Endothelial cell (in vitro differentiated cells): ENCODE measurements at regions not wholly inside any gene's neighbourhood (a gene's known extent, or its start where the extent isn't known, plus 50 kb on each side); places are given as distances from the start of the nearest gene placed in this dataset.

Experiments
- DNase-seq: peaks from one replicate; pipeline ENCODE4 v3.0.0; 2021; ENCODE audit warnings: low spot score
- H3K27ac Mint-ChIP-seq: one replicate; pipeline ENCODE4 v1.8.0; 2021; ENCODE audit warnings: mixed read lengths, inconsistent platforms; ENCODE audit not compliant: unreplicated experiment
- H3K27me3 Mint-ChIP-seq: one replicate; pipeline ENCODE4 v1.8.0; 2021; ENCODE audit warnings: mild to moderate bottlenecking, moderate library complexity, mixed read lengths, inconsistent platforms; ENCODE audit not compliant: unreplicated experiment
- H3K36me3 Mint-ChIP-seq: one replicate; pipeline ENCODE4 v1.8.0; 2021; ENCODE audit warnings: mild to moderate bottlenecking, low read depth, mixed read lengths, inconsistent platforms; ENCODE audit not compliant: unreplicated experiment
- H3K4me1 Mint-ChIP-seq: one replicate; pipeline ENCODE4 v1.8.0; 2021; ENCODE audit warnings: mild to moderate bottlenecking, mixed read lengths, inconsistent platforms; ENCODE audit not compliant: unreplicated experiment
- H3K4me3 Mint-ChIP-seq: one replicate; pipeline ENCODE4 v1.8.0; 2021; ENCODE audit warnings: mild to moderate bottlenecking, mixed read lengths, inconsistent platforms; ENCODE audit not compliant: unreplicated experiment
- H3K9me3 Mint-ChIP-seq: one replicate; pipeline ENCODE4 v1.8.0; 2021; ENCODE audit warnings: mixed read lengths, inconsistent platforms; ENCODE audit not compliant: unreplicated experiment
- TF ChIP-seq, protein P1 (sequence below): fragments of 200-600 bp; sonication (generic); IDR thresholded peaks from one replicate; pipeline ENCODE4 v1.5.0; 2021; ENCODE audit warnings: antibody characterized with exemption; ENCODE audit not compliant: unreplicated experiment

GRCh38 chr5:44974813-44975212, 166.1 kb downstream of the MRPS30 start:
- no peak for DNase-seq
- Mint-ChIP-seq H3K27ac (no peak overlapping the region), H3K4me1 (no peaks in the 10 kb centered on the region), H3K9me3 (peaks cover 4% of the 10 kb centered on the region), H3K27me3 (peaks cover 2% of the 10 kb centered on the region), H3K4me3 (no peak overlapping the region), H3K36me3 (no peaks in the 10 kb centered on the region)
- TF ChIP-seq, protein P1, sequence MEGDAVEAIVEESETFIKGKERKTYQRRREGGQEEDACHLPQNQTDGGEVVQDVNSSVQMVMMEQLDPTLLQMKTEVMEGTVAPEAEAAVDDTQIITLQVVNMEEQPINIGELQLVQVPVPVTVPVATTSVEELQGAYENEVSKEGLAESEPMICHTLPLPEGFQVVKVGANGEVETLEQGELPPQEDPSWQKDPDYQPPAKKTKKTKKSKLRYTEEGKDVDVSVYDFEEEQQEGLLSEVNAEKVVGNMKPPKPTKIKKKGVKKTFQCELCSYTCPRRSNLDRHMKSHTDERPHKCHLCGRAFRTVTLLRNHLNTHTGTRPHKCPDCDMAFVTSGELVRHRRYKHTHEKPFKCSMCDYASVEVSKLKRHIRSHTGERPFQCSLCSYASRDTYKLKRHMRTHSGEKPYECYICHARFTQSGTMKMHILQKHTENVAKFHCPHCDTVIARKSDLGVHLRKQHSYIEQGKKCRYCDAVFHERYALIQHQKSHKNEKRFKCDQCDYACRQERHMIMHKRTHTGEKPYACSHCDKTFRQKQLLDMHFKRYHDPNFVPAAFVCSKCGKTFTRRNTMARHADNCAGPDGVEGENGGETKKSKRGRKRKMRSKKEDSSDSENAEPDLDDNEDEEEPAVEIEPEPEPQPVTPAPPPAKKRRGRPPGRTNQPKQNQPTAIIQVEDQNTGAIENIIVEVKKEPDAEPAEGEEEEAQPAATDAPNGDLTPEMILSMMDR = no peak

DNA sequence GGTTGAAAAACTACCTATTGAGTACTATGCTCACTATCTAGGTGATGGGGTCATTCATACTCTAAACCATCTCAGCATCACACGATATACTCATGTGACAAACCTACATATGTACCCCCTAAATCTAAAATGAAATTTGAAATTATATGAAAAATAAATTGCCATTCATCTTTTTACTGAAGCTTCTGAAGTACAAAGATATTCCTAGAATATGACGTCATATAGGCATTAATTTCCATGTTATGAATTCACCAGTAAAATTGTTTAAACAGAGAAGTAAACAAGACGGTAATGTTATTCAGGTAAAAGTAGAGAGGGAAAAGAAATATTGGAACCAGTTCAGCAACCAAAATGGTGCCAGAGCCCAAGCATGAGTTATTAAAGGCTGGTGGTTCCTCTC, 173.0 kb downstream of the MRPS30 start:
- no peak overlapping the region for H3K27ac Mint-ChIP-seq
- H3K4me1 Mint-ChIP-seq = no peaks in the 10 kb centered on the region
- TF ChIP-seq, protein P1 = no peak
- no peaks in the 10 kb centered on the region for H3K36me3 Mint-ChIP-seq
- DNase-seq = no peak
- peaks cover 15% of the 10 kb centered on the region for H3K9me3 Mint-ChIP-seq
- peaks cover 2% of the 10 kb centered on the region for H3K27me3 Mint-ChIP-seq
- no peak overlapping the region for H3K4me3 Mint-ChIP-seq

GRCh38 chr5:44983006-44983405, 174.3 kb downstream of the MRPS30 start:
- DNase-seq = no peak
- H3K27ac Mint-ChIP-seq = no peak overlapping the region
- TF ChIP-seq, protein P1 = no peak
- H3K27me3 Mint-ChIP-seq = peaks cover 2% of the 10 kb centered on the region
- no peaks in the 10 kb centered on the region for H3K4me1 Mint-ChIP-seq
- H3K36me3 Mint-ChIP-seq = no peaks in the 10 kb centered on the region
- peaks cover 15% of the 10 kb centered on the region for H3K9me3 Mint-ChIP-seq
- H3K4me3 Mint-ChIP-seq = no peak overlapping the region

- H3K9me3 Mint-ChIP-seq = peaks cover 18% of the 10 kb centered on the region
Observed at GRCh38 chr5:44987026-44987425, 178.3 kb downstream of the MRPS30 start.

GRCh38 chr5:44991693-44992092, 182.9 kb downstream of the MRPS30 start:
- no peaks in the 10 kb centered on the region for H3K4me1 Mint-ChIP-seq

More at GRCh38 chr5:44987026-44987425, 178.3 kb downstream of the MRPS30 start:
- TF ChIP-seq, protein P1 = no peak
- Mint-ChIP-seq H3K27me3 (no peaks in the 10 kb centered on the region), H3K4me3 (no peak overlapping the region), H3K4me1 (no peaks in the 10 kb centered on the region), H3K36me3 (no peaks in the 10 kb centered on the region), H3K27ac (no peak overlapping the region)
- DNase-seq = no peak

More at GRCh38 chr5:44991693-44992092, 182.9 kb downstream of the MRPS30 start:
- Mint-ChIP-seq H3K27me3 (no peaks in the 10 kb centered on the region), H3K9me3 (peaks cover 7% of the 10 kb centered on the region), H3K27ac (no peak overlapping the region), H3K4me3 (no peak overlapping the region), H3K36me3 (no peaks in the 10 kb centered on the region)
- TF ChIP-seq, protein P1 = no peak
- DNase-seq = no peak
